Liver (tissue), 8 donors: ENCODE measurements at regions not wholly inside any gene's neighbourhood (a gene's known extent, or its start where the extent isn't known, plus 50 kb on each side); places are given as distances from the start of the nearest gene placed in this dataset.

Source experiments
- DNase-seq: peaks from one replicate; pipeline ENCODE4 v3.0.0-alpha.2; 2017; ENCODE audit warnings: low spot score
- H3K27ac ChIP-seq, 2 donors: one replicate each; pipeline ENCODE4 v1.7.0; 2013; ENCODE audit warnings: inconsistent platforms in 2 of 2, low read length in 2 of 2, control low read depth in 1 of 2, low read depth in 1 of 2, mild to moderate bottlenecking in 1 of 2
- H3K27me3 ChIP-seq, 4 donors: one replicate each; pipeline versions ENCODE4 v1.6.1 to v1.7.0; 2013; ENCODE audit warnings: low read length in 3 of 4, inconsistent platforms in 1 of 4, mild to moderate bottlenecking in 1 of 4, moderate library complexity in 1 of 4; ENCODE audit not compliant: control insufficient read depth in 4 of 4, insufficient read depth in 4 of 4
- H3K36me3 ChIP-seq, 4 donors: one replicate each; pipeline versions ENCODE4 v1.6.1 to v1.7.0; 2013; ENCODE audit warnings: low read length in 3 of 4, mild to moderate bottlenecking in 3 of 4, low read depth in 1 of 4, moderate library complexity in 1 of 4; ENCODE audit not compliant: control insufficient read depth in 4 of 4, insufficient read depth in 3 of 4
- H3K4me1 ChIP-seq, 4 donors: one replicate each; pipeline versions ENCODE4 v1.6.1 to v1.7.0; 2013; ENCODE audit warnings: low read length in 3 of 4, mild to moderate bottlenecking in 3 of 4, moderate library complexity in 1 of 4; ENCODE audit not compliant: control insufficient read depth in 4 of 4, insufficient read depth in 4 of 4
- H3K4me3 ChIP-seq, 3 donors: one replicate each; pipeline versions ENCODE4 v1.6.1 to v1.7.0; 2013; ENCODE audit warnings: low read length in 3 of 3, control low read depth in 1 of 3, low read depth in 1 of 3, mild to moderate bottlenecking in 1 of 3
- H3K9ac ChIP-seq, 2 donors: one replicate each; pipeline ENCODE4 v1.7.0; 2013; ENCODE audit warnings: low read length in 2 of 2, mild to moderate bottlenecking in 2 of 2, moderate library complexity in 2 of 2, control low read depth in 1 of 2, low read depth in 1 of 2
- H3K9me3 ChIP-seq, 4 donors: one replicate each; pipeline versions ENCODE4 v1.6.1 to v1.7.0; 2013; ENCODE audit warnings: low read length in 3 of 4; ENCODE audit not compliant: control insufficient read depth in 4 of 4
- FOXA1 ChIP-seq: IDR thresholded peaks from 2 replicates; pipeline ENCODE4 v1.6.1; 2016; ENCODE audit warnings: antibody characterized with exemption
- FOXA2 ChIP-seq: IDR thresholded peaks from 2 replicates; pipeline ENCODE4 v1.6.1; 2016; ENCODE audit warnings: antibody characterized with exemption
- GABPA ChIP-seq, 2 donors: IDR thresholded peaks in 1 of 2; conservative IDR thresholded peaks in 1 of 2; 2 replicates each; pipeline ENCODE4 v1.6.1; 2016; ENCODE audit warnings: antibody characterized with exemption in 2 of 2, mild to moderate bottlenecking in 1 of 2, moderate library complexity in 1 of 2
- HNF4A ChIP-seq, 2 donors: conservative IDR thresholded peaks; 2 replicates each; pipeline ENCODE4 v1.6.1; 2016; ENCODE audit warnings: antibody characterized with exemption in 2 of 2, mild to moderate bottlenecking in 2 of 2
- HNF4G ChIP-seq: IDR thresholded peaks from 2 replicates; pipeline ENCODE4 v1.6.1; 2016; ENCODE audit warnings: antibody characterized with exemption
- JUND ChIP-seq, 2 donors: IDR thresholded peaks; 2 replicates each; pipeline ENCODE4 v1.6.1; 2016; ENCODE audit warnings: antibody characterized with exemption in 2 of 2
- NR2F2 ChIP-seq: IDR thresholded peaks from 2 replicates; pipeline ENCODE4 v1.6.1; 2016; ENCODE audit warnings: antibody characterized with exemption
- RAD21 ChIP-seq, 2 donors: IDR thresholded peaks; 2 replicates each; pipeline ENCODE4 v1.6.1; 2016; ENCODE audit warnings: antibody characterized with exemption in 2 of 2, mild to moderate bottlenecking in 2 of 2
- TAF1 ChIP-seq: conservative IDR thresholded peaks from 2 replicates; pipeline ENCODE4 v1.6.1; 2016; ENCODE audit warnings: antibody characterized with exemption, mild to moderate bottlenecking
- YY1 ChIP-seq: IDR thresholded peaks from 2 replicates; pipeline ENCODE4 v1.6.1; 2016; ENCODE audit warnings: antibody characterized with exemption, mild to moderate bottlenecking
- WGBS: extraction: QIAGEN DNeasy Blood & Tissue Kit; methylation state at CpG from one replicate; pipeline ENCODE4 v1.1.7; 2013; 5-methylcytosine and 5-hydroxymethylcytosine counted together
- TF ChIP-seq, protein P1 (sequence below): IDR thresholded peaks from 2 replicates; pipeline ENCODE4 v1.6.1; 2016; ENCODE audit warnings: antibody characterized with exemption
- TF ChIP-seq, protein P2 (sequence below): fragments of 150-350 bp; IDR thresholded peaks from 2 replicates; pipeline ENCODE4 v1.5.1; 2017; ENCODE audit warnings: improper control_type of control experiment, low read depth, low read length; ENCODE audit not compliant: missing input control
- TF ChIP-seq, protein P3 (sequence below): IDR thresholded peaks from 2 replicates; pipeline ENCODE4 v1.6.1; 2016; ENCODE audit warnings: antibody characterized with exemption
- TF ChIP-seq, protein P4 (sequence below): IDR thresholded peaks from 2 replicates; pipeline ENCODE4 v1.6.1; 2016; ENCODE audit warnings: antibody characterized with exemption
- TF ChIP-seq, protein P5 (sequence below): IDR thresholded peaks from 2 replicates; pipeline ENCODE4 v1.6.1; 2016; ENCODE audit warnings: antibody characterized with exemption, mild to moderate bottlenecking
- donor health status: healthy.
- donor health status: healthy.
- donor health status: healthy.
- donor health status: healthy.
- donor health status: healthy.

DNA sequence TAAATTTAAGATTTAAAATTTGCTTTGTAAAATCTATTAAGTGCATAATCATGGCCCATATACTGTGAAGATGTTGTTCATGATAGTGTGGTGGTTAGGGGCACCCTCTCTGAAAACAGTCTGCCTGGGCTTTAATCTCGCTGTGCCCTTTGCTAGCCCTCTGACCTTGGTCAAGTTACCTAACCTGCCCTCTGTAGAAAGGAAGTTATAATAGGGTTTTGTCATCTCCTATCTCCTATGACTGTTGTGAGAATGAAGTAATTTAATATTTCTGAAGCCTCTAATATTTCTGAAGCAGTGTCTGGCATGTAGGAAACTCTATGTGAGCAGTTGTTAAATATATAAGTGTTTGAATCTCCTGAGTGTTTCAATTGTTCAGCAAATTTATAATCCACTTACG, 116.6 kb upstream of the IVNS1ABP start (continued):
- TF ChIP-seq, protein P1, sequence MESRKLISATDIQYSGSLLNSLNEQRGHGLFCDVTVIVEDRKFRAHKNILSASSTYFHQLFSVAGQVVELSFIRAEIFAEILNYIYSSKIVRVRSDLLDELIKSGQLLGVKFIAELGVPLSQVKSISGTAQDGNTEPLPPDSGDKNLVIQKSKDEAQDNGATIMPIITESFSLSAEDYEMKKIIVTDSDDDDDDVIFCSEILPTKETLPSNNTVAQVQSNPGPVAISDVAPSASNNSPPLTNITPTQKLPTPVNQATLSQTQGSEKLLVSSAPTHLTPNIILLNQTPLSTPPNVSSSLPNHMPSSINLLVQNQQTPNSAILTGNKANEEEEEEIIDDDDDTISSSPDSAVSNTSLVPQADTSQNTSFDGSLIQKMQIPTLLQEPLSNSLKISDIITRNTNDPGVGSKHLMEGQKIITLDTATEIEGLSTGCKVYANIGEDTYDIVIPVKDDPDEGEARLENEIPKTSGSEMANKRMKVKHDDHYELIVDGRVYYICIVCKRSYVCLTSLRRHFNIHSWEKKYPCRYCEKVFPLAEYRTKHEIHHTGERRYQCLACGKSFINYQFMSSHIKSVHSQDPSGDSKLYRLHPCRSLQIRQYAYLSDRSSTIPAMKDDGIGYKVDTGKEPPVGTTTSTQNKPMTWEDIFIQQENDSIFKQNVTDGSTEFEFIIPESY, result no peak
- TF ChIP-seq FOXA1 (no peak), TAF1 (no peak), RAD21 (IDR thresholded peaks at IDR 0.05) (no peak), JUND (IDR thresholded peaks at IDR 0.05) (no peak)
- TF ChIP-seq, protein P2, sequence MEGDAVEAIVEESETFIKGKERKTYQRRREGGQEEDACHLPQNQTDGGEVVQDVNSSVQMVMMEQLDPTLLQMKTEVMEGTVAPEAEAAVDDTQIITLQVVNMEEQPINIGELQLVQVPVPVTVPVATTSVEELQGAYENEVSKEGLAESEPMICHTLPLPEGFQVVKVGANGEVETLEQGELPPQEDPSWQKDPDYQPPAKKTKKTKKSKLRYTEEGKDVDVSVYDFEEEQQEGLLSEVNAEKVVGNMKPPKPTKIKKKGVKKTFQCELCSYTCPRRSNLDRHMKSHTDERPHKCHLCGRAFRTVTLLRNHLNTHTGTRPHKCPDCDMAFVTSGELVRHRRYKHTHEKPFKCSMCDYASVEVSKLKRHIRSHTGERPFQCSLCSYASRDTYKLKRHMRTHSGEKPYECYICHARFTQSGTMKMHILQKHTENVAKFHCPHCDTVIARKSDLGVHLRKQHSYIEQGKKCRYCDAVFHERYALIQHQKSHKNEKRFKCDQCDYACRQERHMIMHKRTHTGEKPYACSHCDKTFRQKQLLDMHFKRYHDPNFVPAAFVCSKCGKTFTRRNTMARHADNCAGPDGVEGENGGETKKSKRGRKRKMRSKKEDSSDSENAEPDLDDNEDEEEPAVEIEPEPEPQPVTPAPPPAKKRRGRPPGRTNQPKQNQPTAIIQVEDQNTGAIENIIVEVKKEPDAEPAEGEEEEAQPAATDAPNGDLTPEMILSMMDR, result no peak

DNA sequence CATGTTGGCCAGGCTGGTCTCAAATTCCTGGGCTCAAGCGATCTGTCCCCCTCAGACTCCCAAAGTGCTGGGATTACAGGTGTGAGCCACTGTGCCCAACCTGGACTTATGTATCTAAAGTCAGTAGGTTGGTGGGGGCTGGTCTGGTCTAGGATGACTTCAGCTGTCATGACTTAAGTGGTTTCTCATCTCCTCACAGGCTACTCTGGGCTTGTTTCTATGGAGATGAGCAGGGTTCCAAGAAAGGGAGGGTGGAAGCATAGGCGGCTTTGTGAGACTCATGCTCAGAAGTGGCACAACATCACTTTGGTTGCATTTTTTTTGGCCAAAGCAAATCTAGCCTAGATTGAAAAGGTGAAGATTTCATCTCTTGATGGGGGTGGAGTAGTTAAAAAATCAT, 115.9 kb upstream of the IVNS1ABP start:
- Histone ChIP-seq H3K27me3 (peaks cover 0 to under 1% (median 0%) of the 10 kb centered on the region in 4 donors), H3K36me3 (no peaks in the 10 kb centered on the region), H3K4me1 (peaks cover 0 to 2% (median 0%) of the 10 kb centered on the region in 4 donors), H3K27ac (no peak overlapping the region), H3K4me3 (no peak overlapping the region), H3K9ac (no peak overlapping the region), H3K9me3 (peaks cover 0 to 7% (median 0%) of the 10 kb centered on the region in 4 donors)
- TF ChIP-seq, protein P3, sequence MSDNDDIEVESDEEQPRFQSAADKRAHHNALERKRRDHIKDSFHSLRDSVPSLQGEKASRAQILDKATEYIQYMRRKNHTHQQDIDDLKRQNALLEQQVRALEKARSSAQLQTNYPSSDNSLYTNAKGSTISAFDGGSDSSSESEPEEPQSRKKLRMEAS, result no peak
- no peak for TF ChIP-seq GABPA (IDR thresholded peaks at IDR 0.05 in 1 of 2, conservative IDR thresholded peaks at IDR 0.05 in 1 of 2)
- TF ChIP-seq HNF4A (conservative IDR thresholded peaks at IDR 0.05), result no peak
- TF ChIP-seq FOXA2, result no peak
- no peak for TF ChIP-seq HNF4G
- no peak for TF ChIP-seq NR2F2
- TF ChIP-seq, protein P1, result no peak
- TF ChIP-seq, protein P2, result no peak
- TF ChIP-seq YY1, result no peak
- TF ChIP-seq, protein P4, sequence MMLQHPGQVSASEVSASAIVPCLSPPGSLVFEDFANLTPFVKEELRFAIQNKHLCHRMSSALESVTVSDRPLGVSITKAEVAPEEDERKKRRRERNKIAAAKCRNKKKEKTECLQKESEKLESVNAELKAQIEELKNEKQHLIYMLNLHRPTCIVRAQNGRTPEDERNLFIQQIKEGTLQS, result no peak
- TF ChIP-seq, protein P5, sequence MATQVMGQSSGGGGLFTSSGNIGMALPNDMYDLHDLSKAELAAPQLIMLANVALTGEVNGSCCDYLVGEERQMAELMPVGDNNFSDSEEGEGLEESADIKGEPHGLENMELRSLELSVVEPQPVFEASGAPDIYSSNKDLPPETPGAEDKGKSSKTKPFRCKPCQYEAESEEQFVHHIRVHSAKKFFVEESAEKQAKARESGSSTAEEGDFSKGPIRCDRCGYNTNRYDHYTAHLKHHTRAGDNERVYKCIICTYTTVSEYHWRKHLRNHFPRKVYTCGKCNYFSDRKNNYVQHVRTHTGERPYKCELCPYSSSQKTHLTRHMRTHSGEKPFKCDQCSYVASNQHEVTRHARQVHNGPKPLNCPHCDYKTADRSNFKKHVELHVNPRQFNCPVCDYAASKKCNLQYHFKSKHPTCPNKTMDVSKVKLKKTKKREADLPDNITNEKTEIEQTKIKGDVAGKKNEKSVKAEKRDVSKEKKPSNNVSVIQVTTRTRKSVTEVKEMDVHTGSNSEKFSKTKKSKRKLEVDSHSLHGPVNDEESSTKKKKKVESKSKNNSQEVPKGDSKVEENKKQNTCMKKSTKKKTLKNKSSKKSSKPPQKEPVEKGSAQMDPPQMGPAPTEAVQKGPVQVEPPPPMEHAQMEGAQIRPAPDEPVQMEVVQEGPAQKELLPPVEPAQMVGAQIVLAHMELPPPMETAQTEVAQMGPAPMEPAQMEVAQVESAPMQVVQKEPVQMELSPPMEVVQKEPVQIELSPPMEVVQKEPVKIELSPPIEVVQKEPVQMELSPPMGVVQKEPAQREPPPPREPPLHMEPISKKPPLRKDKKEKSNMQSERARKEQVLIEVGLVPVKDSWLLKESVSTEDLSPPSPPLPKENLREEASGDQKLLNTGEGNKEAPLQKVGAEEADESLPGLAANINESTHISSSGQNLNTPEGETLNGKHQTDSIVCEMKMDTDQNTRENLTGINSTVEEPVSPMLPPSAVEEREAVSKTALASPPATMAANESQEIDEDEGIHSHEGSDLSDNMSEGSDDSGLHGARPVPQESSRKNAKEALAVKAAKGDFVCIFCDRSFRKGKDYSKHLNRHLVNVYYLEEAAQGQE, result no peak
- TF ChIP-seq TAF1, result no peak
- WGBS, result 92% methylated on average over 2 of the region's 2 CpGs
- no peak for DNase-seq
